WTC11 (cell line): ENCODE measurements at regions not wholly inside any gene's neighbourhood (a gene's known extent, or its start where the extent isn't known, plus 50 kb on each side); places are given as distances from the start of the nearest gene placed in this dataset.

ENCODE experiments used
- ATAC-seq: fragments of 200-7000 bp; cut with Tn5 transposase; 2 replicates; pipeline ENCODE4 v1.10.0; 2021; ENCODE audit warnings: mild to moderate bottlenecking, moderate library complexity
- CTCF ChIA-PET: fragments of 300-600 bp; sonication (Branson Sonifier 250); formaldehyde crosslinking; loops from one replicate; lab custom pipeline; 2021; ENCODE audit warnings: antibody characterized with exemption; lab: Charles Lee
- POLR2A ChIA-PET: fragments of 350-600 bp; sonication (Branson Sonifier 250); formaldehyde crosslinking; loops from one replicate; lab custom pipeline; 2021; ENCODE audit warnings: antibody characterized with exemption; lab: Charles Lee
- DNase-seq: peaks from one replicate; pipeline ENCODE4 v3.0.0; 2021; ENCODE audit warnings: low spot score
- H3K27ac Mint-ChIP-seq: 2 replicates; pipeline ENCODE4 v1.8.0; 2021; ENCODE audit warnings: mixed read lengths
- H3K27me3 Mint-ChIP-seq: 2 replicates; pipeline ENCODE4 v1.8.0; 2021; ENCODE audit warnings: low read depth, mild to moderate bottlenecking, moderate library complexity, mixed read lengths
- H3K36me3 Mint-ChIP-seq: 2 replicates; pipeline ENCODE4 v1.8.0; 2021; ENCODE audit warnings: mixed read lengths
- H3K4me1 Mint-ChIP-seq: 2 replicates; pipeline ENCODE4 v1.8.0; 2022; ENCODE audit warnings: mixed read lengths
- H3K4me3 Mint-ChIP-seq: 2 replicates; pipeline ENCODE4 v1.8.0; 2021; ENCODE audit warnings: mild to moderate bottlenecking, moderate library complexity, mixed read lengths
- H3K9me3 Mint-ChIP-seq: 2 replicates; pipeline ENCODE4 v1.8.0; 2021; ENCODE audit warnings: mixed read lengths
- ATF1 ChIP-seq: sonication (generic); formaldehyde crosslinking; IDR thresholded peaks from 2 replicates; pipeline ENCODE4 v1.8.1; 2023; ENCODE audit warnings: mild to moderate bottlenecking, moderate library complexity, missing genetic modification reagents
- CREB1 ChIP-seq: sonication (generic); formaldehyde crosslinking; IDR thresholded peaks from 2 replicates; pipeline ENCODE4 v1.8.0; 2023; ENCODE audit warnings: mild to moderate bottlenecking, missing genetic modification reagents
- CREM ChIP-seq: sonication (generic); formaldehyde crosslinking; IDR thresholded peaks from 2 replicates; pipeline ENCODE4 v1.8.1; 2022; ENCODE audit warnings: mild to moderate bottlenecking, missing genetic modification reagents, moderate library complexity
- ESRRA ChIP-seq: sonication (generic); formaldehyde crosslinking; IDR thresholded peaks from 2 replicates; pipeline ENCODE4 v1.8.1; 2022; ENCODE audit warnings: mild to moderate bottlenecking, missing genetic modification reagents, borderline replicate concordance
- ETV6 ChIP-seq: sonication (generic); formaldehyde crosslinking; IDR thresholded peaks from 2 replicates; pipeline ENCODE4 v1.8.1; 2022; ENCODE audit warnings: mild to moderate bottlenecking, missing genetic modification reagents
- FOXJ3 ChIP-seq: sonication (generic); formaldehyde crosslinking; IDR thresholded peaks from 2 replicates; pipeline ENCODE4 v1.9.0; 2021; ENCODE audit warnings: missing genetic modification reagents, mild to moderate bottlenecking, borderline replicate concordance
- HMGXB4 ChIP-seq: sonication (generic); formaldehyde crosslinking; IDR thresholded peaks from 2 replicates; pipeline ENCODE4 v1.8.1; 2023; ENCODE audit warnings: mild to moderate bottlenecking, moderate library complexity, missing genetic modification reagents
- NR2C2 ChIP-seq: sonication (generic); formaldehyde crosslinking; IDR thresholded peaks from 2 replicates; pipeline ENCODE4 v1.8.0; 2022; ENCODE audit warnings: mild to moderate bottlenecking, missing genetic modification reagents
- RORB ChIP-seq: fragments of 250-450 bp; sonication (Bioruptor Pico); IDR thresholded peaks from 2 replicates; pipeline ENCODE4 v1.9.0; 2021; ENCODE audit warnings: mild to moderate bottlenecking
- SMAD3 ChIP-seq: sonication (generic); formaldehyde crosslinking; IDR thresholded peaks from 2 replicates; pipeline ENCODE4 v1.8.0; 2022; ENCODE audit warnings: missing genetic modification reagents, mild to moderate bottlenecking, borderline replicate concordance
- SOX15 ChIP-seq: fragments of 250-450 bp; sonication (Bioruptor Pico); IDR thresholded peaks from 2 replicates; pipeline ENCODE4 v1.9.0; 2021; ENCODE audit warnings: mild to moderate bottlenecking
- TCF7 ChIP-seq: sonication (generic); formaldehyde crosslinking; IDR thresholded peaks from 2 replicates; pipeline ENCODE4 v1.8.0; 2022; ENCODE audit warnings: mild to moderate bottlenecking, low read depth, missing genetic modification reagents, moderate library complexity
- ZNF138 ChIP-seq: sonication (generic); formaldehyde crosslinking; conservative IDR thresholded peaks from 2 replicates; pipeline ENCODE4 v1.8.1; 2022; ENCODE audit warnings: mild to moderate bottlenecking, moderate library complexity, missing genetic modification reagents
- ZNF263 ChIP-seq: sonication (generic); formaldehyde crosslinking; IDR thresholded peaks from 2 replicates; pipeline ENCODE4 v1.8.1; 2022; ENCODE audit warnings: low read depth, mild to moderate bottlenecking, moderate library complexity, missing genetic modification reagents
- ZNF281 ChIP-seq: sonication (generic); formaldehyde crosslinking; IDR thresholded peaks from 2 replicates; pipeline ENCODE4 v1.8.0; 2023; ENCODE audit warnings: mild to moderate bottlenecking, missing genetic modification reagents
- TF ChIP-seq, protein P1 (sequence below): sonication (generic); formaldehyde crosslinking; IDR thresholded peaks from 2 replicates; pipeline ENCODE4 v1.8.0; 2023; ENCODE audit warnings: missing genetic modification reagents
- TF ChIP-seq, protein P2 (sequence below): sonication (generic); formaldehyde crosslinking; conservative IDR thresholded peaks from 2 replicates; pipeline ENCODE4 v1.8.1; 2022; ENCODE audit warnings: mild to moderate bottlenecking, missing genetic modification reagents
- TF ChIP-seq, protein P3 (sequence below): sonication (generic); formaldehyde crosslinking; IDR thresholded peaks from 2 replicates; pipeline ENCODE4 v1.8.0; 2022; ENCODE audit warnings: mild to moderate bottlenecking, missing genetic modification reagents
- TF ChIP-seq, protein P4 (sequence below): sonication (generic); formaldehyde crosslinking; IDR thresholded peaks from 2 replicates; pipeline ENCODE4 v1.8.0; 2022; ENCODE audit warnings: mild to moderate bottlenecking, missing genetic modification reagents

DNA sequence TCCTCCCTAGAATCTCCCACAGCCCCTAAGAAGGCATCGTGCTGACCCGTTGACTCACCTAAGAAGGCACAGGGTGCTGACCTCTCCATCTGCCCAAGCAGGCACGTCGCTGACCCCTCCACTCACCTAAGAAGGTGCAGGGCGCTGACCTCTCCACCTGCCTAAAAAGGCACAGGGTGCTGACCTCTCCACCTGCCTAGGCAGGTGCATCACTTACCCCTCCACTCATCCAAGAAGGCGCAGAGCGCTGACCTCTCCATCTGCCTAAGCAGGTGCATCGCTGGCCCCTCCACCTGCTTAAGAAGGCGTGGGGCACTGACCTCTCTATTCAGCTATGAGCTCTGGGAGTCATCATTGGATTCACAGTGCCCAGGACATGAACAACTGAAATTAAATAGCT is 54.4 kb upstream of the FCN1 start (continued):
- TF ChIP-seq ETV6 (CRISPR knock-in tag) (no peak), ATF1 (CRISPR knock-in tag) (no peak)

GRCh38 chr9:134975253-134975652 is 57.5 kb upstream of the FCN1 start:
- H3K36me3 Mint-ChIP-seq, result no peaks in the 10 kb centered on the region
- ATAC-seq, result peak; percentile 73
- peaks cover 36% of the 10 kb centered on the region for H3K27me3 Mint-ChIP-seq
- POLR2A ChIA-PET, result no interaction called here
- peaks cover under 1% of the 10 kb centered on the region; the same call in 1 of the 2 replicates for H3K9me3 Mint-ChIP-seq
- no peak overlapping the region for H3K27ac Mint-ChIP-seq
- peaks cover 48% of the 10 kb centered on the region for H3K4me1 Mint-ChIP-seq
- TF ChIP-seq CREB1 (no peak), ZNF138 (CRISPR knock-in tag) (no peak), TCF7 (CRISPR knock-in tag) (no peak), ZNF263 (CRISPR knock-in tag) (no peak), SMAD3 (CRISPR knock-in tag) (no peak), CREM (CRISPR knock-in tag) (no peak), NR2C2 (CRISPR knock-in tag) (no peak), ESRRA (CRISPR knock-in tag) (no peak), RORB (no peak), HMGXB4 (CRISPR knock-in tag) (no peak), SOX15 (CRISPR knock-in tag) (no peak)
- TF ChIP-seq, protein P1, sequence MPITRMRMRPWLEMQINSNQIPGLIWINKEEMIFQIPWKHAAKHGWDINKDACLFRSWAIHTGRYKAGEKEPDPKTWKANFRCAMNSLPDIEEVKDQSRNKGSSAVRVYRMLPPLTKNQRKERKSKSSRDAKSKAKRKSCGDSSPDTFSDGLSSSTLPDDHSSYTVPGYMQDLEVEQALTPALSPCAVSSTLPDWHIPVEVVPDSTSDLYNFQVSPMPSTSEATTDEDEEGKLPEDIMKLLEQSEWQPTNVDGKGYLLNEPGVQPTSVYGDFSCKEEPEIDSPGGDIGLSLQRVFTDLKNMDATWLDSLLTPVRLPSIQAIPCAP (CRISPR knock-in tag), result no peak
- TF ChIP-seq, protein P2, sequence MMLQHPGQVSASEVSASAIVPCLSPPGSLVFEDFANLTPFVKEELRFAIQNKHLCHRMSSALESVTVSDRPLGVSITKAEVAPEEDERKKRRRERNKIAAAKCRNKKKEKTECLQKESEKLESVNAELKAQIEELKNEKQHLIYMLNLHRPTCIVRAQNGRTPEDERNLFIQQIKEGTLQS (CRISPR knock-in tag), result no peak
- TF ChIP-seq, all 79 proteins: peak for 0
- H3K4me3 Mint-ChIP-seq, result peak overlapping the region; percentile 38
- CTCF ChIA-PET, result interaction anchor here (0.7 to 0.8 kb wide), 2 partner anchors 11 to 13 kb away, joined by 3 read pairs; no protein-coding TSS in a partner anchor
- no peak for DNase-seq

DNA sequence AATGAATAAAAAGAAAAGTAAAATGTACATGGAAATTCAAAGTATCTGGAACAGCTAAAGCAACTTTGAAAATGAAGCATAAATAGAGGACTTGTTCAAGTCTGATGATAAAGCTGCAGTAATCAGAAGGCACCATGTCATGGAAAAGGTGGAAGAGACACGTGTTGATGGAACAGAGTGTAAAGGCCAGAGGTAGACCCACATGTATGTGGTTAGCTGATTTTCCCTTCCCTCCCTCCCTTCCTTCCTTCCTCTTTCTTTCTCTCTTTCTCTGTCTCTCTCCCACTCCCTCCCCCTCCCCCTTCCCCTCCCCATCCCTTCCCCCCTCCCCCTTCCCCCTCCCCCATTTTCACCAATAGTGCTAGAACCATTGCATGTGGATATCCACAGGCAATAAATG is 58.7 kb upstream of the FCN1 start:
- Mint-ChIP-seq H3K36me3 (no peaks in the 10 kb centered on the region), H3K9me3 (no peaks in the 10 kb centered on the region), H3K27me3 (peaks cover 36% of the 10 kb centered on the region), H3K4me3 (no peak overlapping the region), H3K4me1 (peaks cover 48% of the 10 kb centered on the region), H3K27ac (no peak overlapping the region)
- CTCF ChIA-PET, result interaction anchor here (1.3 kb wide), 1 partner anchor 198 kb away, joined by 4 read pairs; no protein-coding TSS in a partner anchor
- DNase-seq, result no peak
- TF ChIP-seq ZNF281 (CRISPR knock-in tag) (no peak), ZNF138 (CRISPR knock-in tag) (no peak), FOXJ3 (CRISPR knock-in tag) (no peak), CREB1 (no peak)
- TF ChIP-seq, protein P3, sequence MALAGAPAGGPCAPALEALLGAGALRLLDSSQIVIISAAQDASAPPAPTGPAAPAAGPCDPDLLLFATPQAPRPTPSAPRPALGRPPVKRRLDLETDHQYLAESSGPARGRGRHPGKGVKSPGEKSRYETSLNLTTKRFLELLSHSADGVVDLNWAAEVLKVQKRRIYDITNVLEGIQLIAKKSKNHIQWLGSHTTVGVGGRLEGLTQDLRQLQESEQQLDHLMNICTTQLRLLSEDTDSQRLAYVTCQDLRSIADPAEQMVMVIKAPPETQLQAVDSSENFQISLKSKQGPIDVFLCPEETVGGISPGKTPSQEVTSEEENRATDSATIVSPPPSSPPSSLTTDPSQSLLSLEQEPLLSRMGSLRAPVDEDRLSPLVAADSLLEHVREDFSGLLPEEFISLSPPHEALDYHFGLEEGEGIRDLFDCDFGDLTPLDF (CRISPR knock-in tag), result no peak
- TF ChIP-seq, protein P4, sequence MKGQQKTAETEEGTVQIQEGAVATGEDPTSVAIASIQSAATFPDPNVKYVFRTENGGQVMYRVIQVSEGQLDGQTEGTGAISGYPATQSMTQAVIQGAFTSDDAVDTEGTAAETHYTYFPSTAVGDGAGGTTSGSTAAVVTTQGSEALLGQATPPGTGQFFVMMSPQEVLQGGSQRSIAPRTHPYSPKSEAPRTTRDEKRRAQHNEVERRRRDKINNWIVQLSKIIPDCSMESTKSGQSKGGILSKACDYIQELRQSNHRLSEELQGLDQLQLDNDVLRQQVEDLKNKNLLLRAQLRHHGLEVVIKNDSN (CRISPR knock-in tag), result no peak
- no peak for ATAC-seq
- POLR2A ChIA-PET, result no interaction called here
